ENCODE measurements at regions not wholly inside any gene's neighbourhood (a gene's known extent, or its start where the extent isn't known, plus 50 kb on each side); places are given as distances from the start of the nearest gene placed in this dataset.

DNA sequence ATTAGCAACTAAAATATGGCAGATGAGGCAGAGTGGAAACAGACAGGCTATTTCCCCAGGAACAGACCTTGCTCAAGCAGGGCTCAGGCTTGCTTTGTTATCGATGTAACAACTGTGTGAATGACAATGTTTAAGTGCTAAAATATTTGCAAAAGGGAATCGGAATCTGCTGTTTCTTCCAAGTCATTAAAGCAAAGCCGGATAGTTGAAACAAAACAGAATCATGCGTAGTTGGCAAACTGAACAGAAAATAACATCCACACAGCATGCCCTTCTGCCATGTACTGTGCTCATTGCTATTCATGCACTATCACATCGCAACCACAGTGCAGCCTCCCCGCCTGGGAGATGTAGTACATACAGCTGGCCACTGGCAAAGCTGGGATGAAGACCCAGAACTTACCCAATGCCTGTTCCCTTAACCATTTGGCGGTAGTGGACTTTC lies 799.1 kb downstream of the DIAPH3 start:
- no peak for TF ChIP-seq POLR2A (IDR thresholded peaks at IDR 0.05)
- Histone ChIP-seq H3K4me3 (no peak overlapping the region), H3K27me3 (no peaks in the 10 kb centered on the region), H3K27ac (no peak overlapping the region), H3K9me3 (no peaks in the 10 kb centered on the region), H3K36me3 (no peaks in the 10 kb centered on the region), H3K4me1 (peaks cover 0 to 10% (median 0%) of the 10 kb centered on the region in 3 donors)
- ATAC-seq, result no peak
- 63 to 75% methylated on average over 7 of the region's 7 CpGs for WGBS, 2 donors (ENCODE audit: low coverage in 1 of 2)

DNA sequence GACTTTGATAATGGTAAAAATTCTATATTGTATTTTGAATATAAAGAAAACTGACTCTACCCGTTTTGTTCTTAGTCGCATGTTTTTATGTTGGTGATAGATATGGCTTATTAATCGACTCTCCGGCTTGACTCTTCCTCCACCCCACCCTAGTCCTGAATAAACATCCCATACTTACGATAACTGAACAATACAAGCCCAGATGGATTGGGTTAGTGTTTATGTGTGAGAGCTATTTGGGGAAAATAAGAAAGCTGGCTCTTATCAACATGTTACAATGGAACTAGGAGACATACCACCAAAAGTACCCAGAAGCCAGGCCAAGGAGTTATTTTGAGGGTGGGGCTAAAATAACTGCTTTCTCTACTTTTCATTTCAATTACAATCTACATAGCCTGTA lies 796.3 kb downstream of the DIAPH3 start:
- Histone ChIP-seq H3K27me3 (no peaks in the 10 kb centered on the region), H3K9me3 (no peaks in the 10 kb centered on the region), H3K4me3 (no peak overlapping the region), H3K27ac (no peak overlapping the region), H3K36me3 (no peaks in the 10 kb centered on the region), H3K4me1 (peaks cover 0 to 10% (median 0%) of the 10 kb centered on the region in 3 donors)
- no peak for ATAC-seq
- WGBS, 2 donors (ENCODE audit: low coverage in 1 of 2), result 70 to 79% methylated on average over 5 of the region's 5 CpGs
- TF ChIP-seq EP300 (IDR thresholded peaks at IDR 0.05) (no peak), POLR2A (IDR thresholded peaks at IDR 0.05) (no peak), POLR2AphosphoS5 (IDR thresholded peaks at IDR 0.05) (no peak)
- TF ChIP-seq, protein P1, sequence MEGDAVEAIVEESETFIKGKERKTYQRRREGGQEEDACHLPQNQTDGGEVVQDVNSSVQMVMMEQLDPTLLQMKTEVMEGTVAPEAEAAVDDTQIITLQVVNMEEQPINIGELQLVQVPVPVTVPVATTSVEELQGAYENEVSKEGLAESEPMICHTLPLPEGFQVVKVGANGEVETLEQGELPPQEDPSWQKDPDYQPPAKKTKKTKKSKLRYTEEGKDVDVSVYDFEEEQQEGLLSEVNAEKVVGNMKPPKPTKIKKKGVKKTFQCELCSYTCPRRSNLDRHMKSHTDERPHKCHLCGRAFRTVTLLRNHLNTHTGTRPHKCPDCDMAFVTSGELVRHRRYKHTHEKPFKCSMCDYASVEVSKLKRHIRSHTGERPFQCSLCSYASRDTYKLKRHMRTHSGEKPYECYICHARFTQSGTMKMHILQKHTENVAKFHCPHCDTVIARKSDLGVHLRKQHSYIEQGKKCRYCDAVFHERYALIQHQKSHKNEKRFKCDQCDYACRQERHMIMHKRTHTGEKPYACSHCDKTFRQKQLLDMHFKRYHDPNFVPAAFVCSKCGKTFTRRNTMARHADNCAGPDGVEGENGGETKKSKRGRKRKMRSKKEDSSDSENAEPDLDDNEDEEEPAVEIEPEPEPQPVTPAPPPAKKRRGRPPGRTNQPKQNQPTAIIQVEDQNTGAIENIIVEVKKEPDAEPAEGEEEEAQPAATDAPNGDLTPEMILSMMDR (IDR thresholded peaks at IDR 0.05), result no peak

DNA sequence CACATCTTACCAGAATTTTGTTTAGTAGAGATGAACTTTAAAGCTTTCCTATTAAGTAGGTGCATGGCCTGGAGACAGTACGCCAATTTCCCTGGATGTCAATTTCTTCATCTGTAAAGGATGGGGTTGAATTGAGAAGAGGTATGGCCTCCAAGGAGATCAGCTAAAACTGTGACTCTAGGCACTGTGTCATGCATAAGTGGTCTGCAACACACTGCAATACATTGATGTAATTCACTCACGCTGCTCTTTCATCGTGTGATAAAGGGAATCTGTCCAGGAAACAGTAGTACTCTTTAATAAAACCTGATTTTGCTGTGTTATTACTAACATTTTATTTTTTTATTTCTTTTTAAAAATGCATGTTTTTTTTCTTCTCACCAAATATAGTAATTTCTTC lies 795.8 kb downstream of the DIAPH3 start:
- WGBS, 2 donors (ENCODE audit: low coverage in 1 of 2), result 83 to 88% methylated on average over 3 of the region's 3 CpGs
- Histone ChIP-seq H3K9me3 (no peaks in the 10 kb centered on the region), H3K4me3 (no peak overlapping the region)

DNA sequence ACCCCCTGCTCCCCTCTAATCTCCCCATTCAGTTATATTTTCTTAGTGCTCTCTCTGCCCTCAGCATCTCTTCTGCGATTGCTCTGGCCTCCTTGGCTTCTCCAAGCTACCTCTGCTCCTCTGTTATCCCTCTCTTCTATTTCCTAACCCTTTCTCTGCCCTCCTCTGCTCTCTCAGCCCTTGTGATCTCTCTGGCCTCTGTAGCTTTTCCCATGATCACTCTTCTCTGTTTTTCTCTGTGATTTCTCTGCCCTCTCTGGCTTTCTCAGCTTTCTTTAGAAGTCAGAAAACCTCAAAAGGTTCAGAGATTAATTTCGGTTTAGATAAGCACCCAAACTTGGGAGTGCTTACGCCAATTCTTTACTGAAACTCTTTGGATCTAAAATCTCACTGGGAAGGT lies 795.0 kb downstream of the DIAPH3 start:
- Histone ChIP-seq H3K36me3 (no peaks in the 10 kb centered on the region), H3K4me3 (no peak overlapping the region), H3K27me3 (no peaks in the 10 kb centered on the region), H3K9me3 (no peaks in the 10 kb centered on the region), H3K27ac (no peak overlapping the region), H3K4me1 (peaks cover 0 to 18% (median 0%) of the 10 kb centered on the region in 3 donors)
- 19 to 36% methylated on average over 3 of the region's 3 CpGs for WGBS, 2 donors (ENCODE audit: low coverage in 1 of 2)
- ATAC-seq, result no peak
- TF ChIP-seq POLR2AphosphoS5 (IDR thresholded peaks at IDR 0.05), result no peak
- no peak for TF ChIP-seq POLR2A (IDR thresholded peaks at IDR 0.05)
- no peak for TF ChIP-seq EP300 (IDR thresholded peaks at IDR 0.05)
- TF ChIP-seq, protein P1 (IDR thresholded peaks at IDR 0.05), result no peak

More for the DNA sequence above, 795.8 kb downstream of the DIAPH3 start:
- H3K27ac ChIP-seq, result no peak overlapping the region
- ATAC-seq, result no peak
- H3K4me1 ChIP-seq, result peaks cover 0 to 10% (median 0%) of the 10 kb centered on the region in 3 donors
- H3K36me3 ChIP-seq, result no peaks in the 10 kb centered on the region
- TF ChIP-seq EP300 (IDR thresholded peaks at IDR 0.05) (no peak), POLR2A (IDR thresholded peaks at IDR 0.05) (no peak), POLR2AphosphoS5 (IDR thresholded peaks at IDR 0.05) (no peak)
- TF ChIP-seq, protein P1 (IDR thresholded peaks at IDR 0.05), result no peak
- no peaks in the 10 kb centered on the region for H3K27me3 ChIP-seq

DNA sequence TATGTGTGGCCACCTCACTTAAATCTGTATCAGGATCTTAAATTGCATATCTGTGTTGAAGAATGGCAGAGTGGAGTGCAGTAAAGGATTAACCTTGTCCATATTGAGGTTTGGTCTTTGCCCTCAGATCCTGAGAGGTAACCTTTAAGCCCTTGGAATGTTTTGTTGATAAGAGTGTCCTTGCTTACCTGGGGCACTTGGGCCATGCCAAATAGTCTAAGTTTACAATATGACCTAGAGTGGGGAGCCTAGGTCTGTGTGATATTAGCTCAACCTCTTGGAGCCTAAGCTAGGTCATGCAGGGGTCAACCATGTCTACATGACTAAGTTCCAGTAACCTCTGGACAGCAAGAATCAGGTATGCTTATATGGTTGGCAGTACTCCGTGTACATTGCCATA lies 792.5 kb downstream of the DIAPH3 start:
- H3K4me3 ChIP-seq, result no peak overlapping the region
- H3K27ac ChIP-seq, result no peak overlapping the region
- H3K9me3 ChIP-seq, result no peaks in the 10 kb centered on the region
- H3K4me1 ChIP-seq, result peaks cover 0 to 30% (median 0%) of the 10 kb centered on the region in 3 donors
- no peaks in the 10 kb centered on the region for H3K36me3 ChIP-seq
- ATAC-seq, result no peak
- H3K27me3 ChIP-seq, result no peaks in the 10 kb centered on the region
- no peak for TF ChIP-seq POLR2A (IDR thresholded peaks at IDR 0.05)
- 91% methylated on average over 1 of the region's 1 CpG; no CpG with 5 or more reads in 1 of the 2 donors for WGBS, 2 donors (ENCODE audit: low coverage in 1 of 2)

DNA sequence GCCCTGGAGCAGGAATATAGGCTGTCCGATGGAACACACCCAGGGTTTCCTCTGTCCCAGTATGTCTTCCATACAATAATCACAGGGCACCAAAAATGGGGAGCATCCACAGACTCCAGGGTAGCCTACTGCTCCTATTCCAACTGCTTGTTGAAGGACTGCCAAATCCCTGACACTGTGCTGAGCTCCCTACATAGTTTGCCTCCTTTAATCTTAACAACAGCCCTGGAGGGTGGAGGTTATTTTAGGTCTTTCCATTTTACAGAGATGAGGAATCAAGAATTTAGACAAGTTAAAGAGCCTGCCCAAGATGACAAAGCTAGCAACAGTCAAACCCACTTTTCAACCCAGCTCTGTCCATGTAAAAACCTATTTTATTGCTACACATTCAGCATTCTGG lies 790.4 kb downstream of the DIAPH3 start:
- no peak for ATAC-seq
- TF ChIP-seq, protein P1 (IDR thresholded peaks at IDR 0.05), result no peak
- TF ChIP-seq POLR2AphosphoS5 (IDR thresholded peaks at IDR 0.05) (no peak), POLR2A (IDR thresholded peaks at IDR 0.05) (no peak), EP300 (IDR thresholded peaks at IDR 0.05) (no peak)
- Histone ChIP-seq H3K4me1 (peaks cover 0 to 30% (median 0%) of the 10 kb centered on the region in 3 donors), H3K4me3 (no peak overlapping the region), H3K36me3 (no peaks in the 10 kb centered on the region), H3K9me3 (no peaks in the 10 kb centered on the region), H3K27me3 (no peaks in the 10 kb centered on the region), H3K27ac (no peak overlapping the region)
- 0 to 67% methylated on average over 1 of the region's 1 CpG for WGBS, 2 donors (ENCODE audit: low coverage in 1 of 2)

Data from gastroesophageal sphincter (tissue), 4 donors.